GM13976 (cell line): ENCODE measurements at regions not wholly inside any gene's neighbourhood (a gene's known extent, or its start where the extent isn't known, plus 50 kb on each side); places are given as distances from the start of the nearest gene placed in this dataset.

ENCODE experiments used
- DNase-seq: peaks from one replicate; pipeline ENCODE4 v3.0.0; 2012; ENCODE audit warnings: low spot score
- in situ Hi-C: fragments of 300-500 bp; cut with MboI; formaldehyde crosslinking; loops from one replicate; pipeline ENCODE4 v1.12.0; 2022; ENCODE audit warnings: low sequenced_read_pairs, mixed read lengths, inconsistent platforms; ENCODE audit not compliant: unreplicated experiment
- TF ChIP-seq, protein P1 (sequence below): IDR thresholded peaks from 2 replicates; pipeline ENCODE4 v1.5.1; 2012; ENCODE audit warnings: borderline replicate concordance, mild to moderate bottlenecking; ENCODE audit not compliant: insufficient read depth; ENCODE audit errors: extremely low read depth, missing control alignments, control extremely low read depth

DNA sequence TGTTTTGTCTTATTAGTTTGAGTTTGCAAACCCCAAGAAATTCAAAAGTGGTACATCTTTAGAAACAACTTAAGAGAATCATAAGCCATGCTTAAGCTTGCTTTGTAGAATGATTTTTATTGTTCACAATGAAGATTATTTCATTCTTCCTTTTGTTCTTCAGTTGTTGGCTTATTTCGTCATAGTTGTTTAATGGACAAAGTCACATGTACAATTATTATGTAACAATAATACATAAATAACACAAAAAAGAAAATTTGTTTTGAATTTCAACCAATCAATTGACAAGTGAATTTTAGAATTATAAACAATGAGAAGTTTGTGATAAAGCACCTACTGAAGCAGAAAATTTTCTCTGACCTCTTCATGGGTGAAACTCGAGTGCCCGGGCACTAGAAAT, 111.8 kb upstream of the IGF1 start:
- TF ChIP-seq, protein P1, sequence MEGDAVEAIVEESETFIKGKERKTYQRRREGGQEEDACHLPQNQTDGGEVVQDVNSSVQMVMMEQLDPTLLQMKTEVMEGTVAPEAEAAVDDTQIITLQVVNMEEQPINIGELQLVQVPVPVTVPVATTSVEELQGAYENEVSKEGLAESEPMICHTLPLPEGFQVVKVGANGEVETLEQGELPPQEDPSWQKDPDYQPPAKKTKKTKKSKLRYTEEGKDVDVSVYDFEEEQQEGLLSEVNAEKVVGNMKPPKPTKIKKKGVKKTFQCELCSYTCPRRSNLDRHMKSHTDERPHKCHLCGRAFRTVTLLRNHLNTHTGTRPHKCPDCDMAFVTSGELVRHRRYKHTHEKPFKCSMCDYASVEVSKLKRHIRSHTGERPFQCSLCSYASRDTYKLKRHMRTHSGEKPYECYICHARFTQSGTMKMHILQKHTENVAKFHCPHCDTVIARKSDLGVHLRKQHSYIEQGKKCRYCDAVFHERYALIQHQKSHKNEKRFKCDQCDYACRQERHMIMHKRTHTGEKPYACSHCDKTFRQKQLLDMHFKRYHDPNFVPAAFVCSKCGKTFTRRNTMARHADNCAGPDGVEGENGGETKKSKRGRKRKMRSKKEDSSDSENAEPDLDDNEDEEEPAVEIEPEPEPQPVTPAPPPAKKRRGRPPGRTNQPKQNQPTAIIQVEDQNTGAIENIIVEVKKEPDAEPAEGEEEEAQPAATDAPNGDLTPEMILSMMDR: no peak
- DNase-seq: no peak
- in situ Hi-C loops: no loop called here

DNA sequence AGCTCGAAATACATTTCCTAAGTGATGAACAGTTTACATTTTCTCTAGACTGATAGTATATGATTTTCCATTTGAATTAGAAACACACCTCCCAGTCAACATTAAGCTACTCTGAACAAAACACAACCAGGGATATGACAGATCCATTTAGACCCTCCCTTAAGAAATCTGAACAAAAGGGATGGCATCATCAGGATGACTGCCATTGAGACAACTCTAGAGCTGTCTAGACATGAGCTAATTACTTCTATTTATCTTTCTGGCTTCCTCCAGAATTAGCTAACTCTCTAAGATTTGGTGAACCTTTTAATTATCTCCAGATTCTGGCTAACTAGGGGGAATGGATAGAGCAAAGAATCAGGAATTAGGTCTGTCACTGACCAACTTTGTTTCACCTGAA, 92.9 kb upstream of the IGF1 start:
- DNase-seq: no peak
- TF ChIP-seq, protein P1: no peak
- in situ Hi-C loops: no loop called here

DNA sequence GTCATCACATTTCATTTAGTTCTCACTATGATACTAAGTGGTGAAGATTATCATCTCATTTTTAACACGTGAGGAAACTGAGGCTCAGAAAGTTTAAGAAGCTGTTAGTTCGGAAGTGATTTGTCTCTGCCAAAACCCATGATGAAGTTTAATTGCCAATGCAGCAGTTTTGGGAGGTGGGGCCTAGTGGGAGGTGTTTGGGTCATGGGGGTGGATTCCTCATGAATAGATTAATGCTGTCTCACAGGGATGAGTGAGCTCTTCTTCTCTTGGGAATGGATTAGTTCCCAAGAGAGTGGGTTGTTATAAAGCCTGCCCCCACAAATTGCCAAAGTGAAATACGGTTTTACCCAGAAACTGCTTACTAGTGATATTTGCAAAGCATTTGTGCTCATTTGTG, 91.5 kb upstream of the IGF1 start:
- no peak for DNase-seq
- in situ Hi-C loops: no loop called here
- TF ChIP-seq, protein P1: no peak

- no peak for DNase-seq
- TF ChIP-seq, protein P1: no peak
- in situ Hi-C loops: no loop called here
Observed at GRCh38 chr12:102570256-102570655, 89.9 kb upstream of the IGF1 start.

DNA sequence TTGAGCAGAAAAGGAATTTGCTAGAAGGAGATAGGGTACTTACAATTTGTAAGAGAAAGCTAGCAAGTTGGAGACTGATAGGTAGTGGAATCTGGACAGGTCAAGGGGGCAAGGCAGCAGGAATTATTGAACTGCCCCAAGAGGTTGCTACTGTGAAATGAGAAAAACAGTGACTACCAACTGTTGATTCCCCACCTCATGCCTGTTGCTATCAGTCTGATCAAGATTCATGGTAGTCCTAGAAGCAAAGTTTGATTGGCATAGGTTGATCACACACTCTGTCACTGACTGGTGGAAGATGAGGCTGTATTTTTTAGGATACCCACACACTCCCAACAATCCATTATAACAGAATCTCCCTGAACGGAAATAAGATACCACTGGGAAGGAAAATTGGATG, 89.4 kb upstream of the IGF1 start:
- in situ Hi-C loops: no loop called here
- TF ChIP-seq, protein P1: no peak
- DNase-seq: no peak

DNA sequence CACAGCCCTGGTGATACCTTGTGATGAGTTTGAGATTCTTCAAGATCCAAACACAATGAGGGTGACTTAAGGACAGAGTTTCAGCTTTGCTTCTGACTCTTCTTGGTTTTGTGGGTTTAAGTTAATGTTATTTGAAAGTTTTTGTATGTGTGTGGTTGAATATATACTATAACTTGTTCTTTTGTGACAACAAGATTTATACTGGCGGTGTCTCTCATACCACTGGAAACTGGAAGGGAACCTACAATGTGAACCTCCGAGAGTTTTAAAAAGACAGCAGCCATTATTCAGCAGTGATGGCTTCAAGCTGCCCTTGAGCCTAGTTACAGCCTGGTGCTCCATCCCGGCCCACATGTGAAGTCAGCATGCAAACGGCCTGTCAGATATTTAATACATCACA, 87.9 kb upstream of the IGF1 start:
- TF ChIP-seq, protein P1: no peak
- no peak for DNase-seq
- in situ Hi-C loops: no loop called here
